HG02678 (cell line): ENCODE measurements at regions not wholly inside any gene's neighbourhood (a gene's known extent, or its start where the extent isn't known, plus 50 kb on each side); places are given as distances from the start of the nearest gene placed in this dataset.

ENCODE experiments used
- ATAC-seq: cut with Tn5 transposase; IDR thresholded peaks from one replicate; pipeline ENCODE4 v1.9.1; 2021; ENCODE audit warnings: mild to moderate bottlenecking, moderate library complexity; ENCODE audit not compliant: unreplicated experiment

DNA sequence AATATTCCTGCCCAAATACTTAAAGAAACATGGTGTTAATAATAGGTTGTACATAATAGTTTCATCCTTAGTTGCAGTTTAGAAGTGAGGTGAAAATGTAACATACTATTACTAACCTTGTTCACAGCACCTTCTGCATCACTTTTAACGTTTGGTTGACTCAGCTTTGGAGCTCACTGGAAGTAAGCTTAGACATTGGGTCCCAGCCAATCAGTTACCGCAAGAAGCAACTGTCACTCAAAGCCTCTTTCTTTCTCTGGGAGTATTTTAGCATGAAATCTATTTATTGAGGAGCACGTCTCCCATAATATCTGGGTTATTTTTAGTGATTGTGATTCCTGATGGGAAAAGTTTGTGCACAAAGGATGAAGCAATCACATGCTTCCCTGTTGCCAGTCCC lies 472.6 kb downstream of the SNAPC1 start:
- no peak for ATAC-seq

DNA sequence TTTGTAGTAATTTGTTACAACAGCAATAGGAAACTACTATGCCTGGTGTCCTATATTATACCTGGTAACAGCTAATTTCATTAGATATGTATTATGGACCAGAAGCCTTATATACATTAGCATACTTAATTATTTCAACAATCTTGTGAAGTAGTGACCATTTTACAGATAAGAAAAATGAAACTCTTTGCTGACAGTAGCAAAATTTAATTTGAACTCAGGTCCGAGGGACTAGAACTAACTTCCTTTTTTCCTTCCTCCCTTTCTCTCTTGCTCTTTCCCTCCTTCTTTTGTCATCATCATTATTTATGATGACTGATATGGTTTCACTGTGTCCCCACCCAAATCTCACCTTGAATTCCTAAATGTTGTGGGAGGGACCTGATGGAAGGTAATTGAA lies 482.0 kb downstream of the SNAPC1 start:
- ATAC-seq, result no peak

DNA sequence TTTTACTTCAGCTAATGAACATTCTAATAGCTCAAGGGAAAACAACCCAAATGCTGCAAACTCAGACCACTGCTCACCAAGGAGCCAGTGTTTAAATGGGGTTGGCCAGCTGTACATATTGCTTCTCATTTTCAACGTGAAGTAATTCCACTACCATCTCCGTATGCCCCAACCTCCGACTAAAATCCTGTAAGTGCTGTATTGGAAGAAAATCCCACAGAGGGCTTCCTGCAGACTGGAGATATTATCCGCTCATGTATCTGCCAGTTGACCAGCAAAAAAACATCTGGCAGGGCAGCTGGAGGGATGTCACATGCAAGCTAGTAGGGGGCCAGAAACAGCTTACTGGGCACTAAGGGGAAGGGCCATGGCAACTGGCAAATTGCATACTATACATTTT lies 485.0 kb downstream of the SNAPC1 start:
- no peak for ATAC-seq

DNA sequence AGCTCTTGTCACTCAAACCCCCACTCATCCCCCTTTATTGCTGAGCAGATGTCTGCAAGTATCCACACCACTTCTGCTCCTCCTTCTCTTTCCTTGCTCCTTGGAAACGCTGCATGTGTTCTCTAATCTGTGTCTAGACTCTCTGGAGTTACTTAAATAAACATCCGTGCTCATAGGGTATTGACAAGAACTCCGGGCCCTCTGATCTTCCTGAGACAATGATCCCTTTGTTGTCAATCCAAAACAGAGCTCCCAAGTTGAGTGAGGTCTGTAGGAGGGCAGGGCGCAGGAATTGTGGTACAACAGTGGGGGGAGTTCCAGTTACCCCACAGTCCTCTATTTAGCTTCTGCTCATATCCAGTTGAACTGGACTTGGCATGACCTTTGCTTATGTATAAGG lies 489.0 kb downstream of the SNAPC1 start:
- ATAC-seq, result no peak

DNA sequence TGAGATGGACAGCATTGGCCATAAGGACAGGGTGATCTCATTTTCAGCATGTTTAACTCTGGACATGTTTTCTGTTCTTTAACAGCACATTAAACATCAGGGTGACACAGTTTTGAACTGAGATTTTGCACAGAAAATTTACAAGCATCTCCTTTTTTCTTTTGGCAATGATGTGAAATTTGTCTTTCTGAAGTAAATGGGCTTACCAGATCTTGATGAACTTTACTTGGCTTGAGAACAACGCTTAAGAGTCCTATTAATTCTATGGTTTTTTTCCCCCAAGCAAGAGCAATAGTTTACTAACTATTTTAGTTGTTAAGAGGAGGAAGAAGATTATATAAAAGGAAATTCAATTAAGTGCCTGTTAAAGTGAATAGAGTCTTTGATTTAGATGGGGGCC lies 491.0 kb downstream of the SNAPC1 start:
- ATAC-seq, result no peak

DNA sequence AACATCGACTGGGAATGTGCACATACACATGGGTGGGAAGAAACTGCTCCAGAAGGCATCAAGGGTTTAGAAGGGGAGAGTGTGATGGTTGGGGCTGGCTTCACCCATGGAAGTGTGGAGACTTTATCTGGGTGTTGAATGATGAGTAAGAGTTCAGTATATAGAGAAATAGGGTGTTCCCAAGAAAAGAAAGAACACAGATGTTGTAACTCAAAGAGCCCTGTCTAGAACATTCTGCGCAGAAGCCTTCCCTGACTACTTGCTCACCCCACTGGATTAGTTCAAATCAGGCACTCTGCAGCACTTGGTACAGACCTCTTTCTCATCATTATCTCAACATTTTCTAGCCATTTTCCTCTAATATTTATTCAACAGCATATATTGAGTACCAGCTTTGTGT lies 491.7 kb downstream of the SNAPC1 start:
- no peak for ATAC-seq

DNA sequence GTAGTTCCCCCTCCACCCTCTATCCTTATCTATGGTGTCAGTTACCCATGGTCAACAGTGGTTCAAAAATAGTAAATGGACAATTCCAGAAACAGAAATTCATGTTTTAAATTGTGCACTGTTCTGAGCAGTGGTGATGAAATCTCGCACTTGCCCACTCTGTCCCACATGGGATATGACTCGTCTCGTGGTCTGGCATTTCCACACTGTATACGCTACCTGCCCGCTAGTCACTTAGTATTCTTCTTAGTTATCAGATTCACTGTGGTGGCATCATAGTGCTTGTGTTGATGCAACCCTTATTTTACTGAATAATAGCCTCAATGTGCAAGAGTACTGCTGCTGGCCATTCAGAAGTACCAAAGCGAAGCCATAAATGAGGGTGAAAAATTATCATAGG lies 507.0 kb downstream of the SNAPC1 start:
- no peak for ATAC-seq

DNA sequence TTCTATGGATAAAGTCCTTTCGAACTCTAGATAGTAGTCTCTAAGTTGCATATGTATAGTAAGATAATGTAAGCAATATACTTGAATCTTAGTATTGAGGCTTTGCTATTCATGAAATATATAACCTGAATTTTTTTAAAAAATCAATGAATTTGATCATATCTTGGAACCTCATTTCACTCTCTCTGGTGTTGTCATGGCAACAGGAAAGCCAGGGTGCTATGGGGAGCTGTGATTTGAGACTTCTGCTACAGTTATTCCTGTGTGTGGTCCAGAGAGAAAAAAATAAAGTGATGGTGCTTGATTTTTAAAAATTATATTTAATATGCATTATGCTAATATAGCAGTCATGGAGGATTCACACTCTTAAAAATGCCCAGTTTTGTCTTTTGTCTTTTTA lies 508.0 kb downstream of the SNAPC1 start:
- ATAC-seq, result no peak

DNA sequence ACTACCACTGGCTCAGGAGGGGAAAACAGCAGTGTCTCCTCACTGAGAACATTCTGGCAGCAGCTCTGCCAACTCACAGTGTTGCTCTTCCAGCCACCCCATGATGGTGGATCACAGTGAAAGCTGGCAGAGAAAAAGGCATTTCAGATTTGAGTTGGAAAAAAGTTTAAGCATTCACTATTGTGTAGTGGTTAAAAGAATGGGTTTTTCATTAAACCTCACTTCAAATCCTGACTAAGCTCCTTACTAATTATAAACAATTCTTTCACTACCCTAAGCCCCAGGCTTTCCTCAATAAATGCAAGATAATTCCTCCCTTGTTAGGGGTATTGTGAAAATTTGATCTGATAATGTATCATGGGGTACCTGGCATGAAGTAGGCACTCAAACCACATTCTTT lies 518.1 kb downstream of the SNAPC1 start:
- ATAC-seq, result no peak

DNA sequence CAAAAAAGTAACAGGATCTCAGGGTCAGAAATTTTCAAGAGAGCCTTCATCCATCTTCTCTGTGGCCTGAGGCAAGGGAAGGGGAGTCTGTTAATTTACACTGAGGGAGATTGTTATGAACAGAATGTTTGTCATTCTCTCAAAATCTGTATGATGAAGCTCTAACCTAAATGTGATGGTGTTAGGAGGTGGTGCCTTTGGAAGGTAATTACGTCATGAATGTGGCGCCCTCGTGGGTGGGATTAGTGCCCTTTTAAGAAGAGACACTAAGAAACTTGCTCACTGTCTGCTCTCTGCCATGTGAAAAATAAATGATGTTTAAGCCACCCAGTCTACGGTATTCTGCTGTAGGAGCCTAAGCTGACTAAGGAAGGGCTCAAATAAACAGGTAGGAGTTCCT lies 521.6 kb downstream of the SNAPC1 start:
- ATAC-seq, result no peak

DNA sequence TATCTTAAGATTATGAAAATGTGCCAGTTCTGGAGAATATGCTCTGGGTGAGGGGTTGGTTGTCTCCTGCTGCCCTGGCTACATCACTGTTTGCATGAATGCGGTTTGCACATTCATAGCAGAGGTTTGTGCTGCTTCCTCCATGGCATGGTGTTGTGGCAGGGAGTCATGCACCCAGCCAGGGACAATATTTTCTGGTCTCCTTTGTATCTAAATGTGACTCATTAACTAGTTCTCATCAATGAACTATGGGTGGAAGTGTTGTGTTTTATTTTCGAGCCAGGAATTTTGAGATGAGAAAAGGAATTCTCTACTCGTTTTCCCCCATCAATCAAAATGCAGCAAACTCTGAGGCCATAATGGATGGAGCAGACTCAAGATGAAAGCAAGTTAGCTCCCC lies 527.3 kb downstream of the SNAPC1 start:
- no peak for ATAC-seq

DNA sequence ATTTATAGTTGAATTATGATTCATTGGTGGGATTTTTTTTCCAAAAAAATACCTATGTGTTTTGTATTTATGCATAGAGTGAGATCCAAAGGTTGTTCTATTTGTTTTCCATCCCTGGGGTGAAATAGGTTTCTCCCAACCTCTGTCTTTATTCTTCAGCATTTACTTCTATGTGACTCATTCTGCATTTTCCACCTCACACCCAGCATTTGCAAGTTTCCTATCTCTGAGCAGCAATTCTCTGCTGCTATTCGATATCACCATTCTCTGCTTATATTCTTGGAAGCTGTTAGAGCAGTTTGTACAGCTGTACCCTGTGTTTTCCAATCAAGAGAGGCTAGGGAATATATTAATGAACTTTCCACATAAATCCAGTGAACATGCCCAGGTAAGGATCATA lies 538.9 kb downstream of the SNAPC1 start:
- ATAC-seq, result no peak

DNA sequence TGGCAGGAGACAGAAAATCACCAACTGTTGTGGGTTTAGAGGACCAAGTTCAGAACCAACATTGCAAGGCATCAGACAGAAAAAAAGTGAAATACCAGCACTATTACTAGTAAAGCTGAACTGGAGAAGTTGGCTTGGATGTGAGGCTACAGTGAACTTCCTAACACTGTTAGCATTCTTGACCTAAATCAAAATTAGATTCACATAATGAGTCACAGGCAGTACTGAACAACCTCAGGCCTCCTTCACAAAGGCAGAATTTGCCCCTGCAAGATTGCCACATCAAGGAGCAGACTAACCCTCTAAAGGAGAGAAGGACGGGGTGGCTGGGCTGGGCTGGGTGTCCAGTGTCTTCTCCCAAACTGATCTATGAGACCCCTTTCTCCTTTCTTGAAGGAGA lies 539.7 kb downstream of the SNAPC1 start:
- ATAC-seq, result no peak

DNA sequence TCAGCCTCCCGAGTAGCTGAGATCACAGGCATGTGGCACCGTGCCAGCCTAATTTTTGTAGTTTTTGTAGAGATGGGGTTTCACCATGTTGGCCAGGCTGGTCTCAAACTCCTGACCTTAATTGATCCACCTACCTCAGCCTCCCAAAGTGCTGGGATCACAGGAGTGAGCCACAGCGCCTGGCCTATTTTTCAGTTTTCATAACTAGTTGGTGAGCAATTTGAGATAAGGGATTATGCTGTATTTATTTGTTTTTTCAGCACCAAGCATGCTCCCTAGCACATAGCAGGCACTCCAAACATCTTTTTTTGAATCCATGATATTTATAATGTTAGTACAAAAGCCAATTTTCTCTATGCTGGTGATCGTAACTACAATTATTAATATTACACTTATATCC lies 541.2 kb downstream of the SNAPC1 start:
- ATAC-seq, result no peak

DNA sequence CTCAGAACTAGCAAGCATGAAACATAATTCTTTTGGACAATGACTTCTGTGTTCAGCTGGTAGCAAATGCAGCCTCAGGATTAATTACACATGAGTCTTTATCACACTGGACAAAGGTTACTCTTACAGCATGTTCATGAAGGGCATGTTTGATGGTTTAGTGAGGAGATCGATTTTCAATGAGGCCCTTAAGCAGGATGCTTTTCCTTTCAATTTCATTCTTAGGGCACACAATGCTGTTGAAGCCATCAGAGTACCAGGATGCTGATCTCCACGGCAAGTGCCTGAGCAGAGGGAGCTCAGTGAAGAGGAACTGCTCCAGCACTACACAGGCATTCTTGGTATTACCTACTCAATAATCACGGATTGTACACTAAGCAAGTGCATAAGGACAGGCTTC lies 542.0 kb downstream of the SNAPC1 start:
- ATAC-seq, result no peak

DNA sequence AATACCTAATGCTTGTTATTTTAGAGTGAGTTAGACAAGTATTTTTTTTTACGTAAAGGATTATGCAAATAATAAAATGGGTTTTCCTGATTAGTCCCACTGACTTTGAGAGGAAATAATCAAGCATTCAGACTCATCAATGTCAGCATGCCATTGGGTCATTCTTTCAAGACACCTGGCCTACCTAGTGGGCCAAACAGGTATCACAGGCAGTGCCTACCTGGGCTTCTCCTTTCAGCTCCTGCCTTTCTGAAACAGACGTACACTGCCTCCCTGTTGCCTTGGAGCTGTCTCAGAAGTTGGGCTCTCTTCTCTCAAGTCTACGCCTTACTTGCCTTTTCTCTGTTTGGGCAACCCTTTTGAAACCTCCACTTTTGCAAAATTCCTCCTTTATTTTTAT lies 545.6 kb downstream of the SNAPC1 start:
- ATAC-seq, result no peak

DNA sequence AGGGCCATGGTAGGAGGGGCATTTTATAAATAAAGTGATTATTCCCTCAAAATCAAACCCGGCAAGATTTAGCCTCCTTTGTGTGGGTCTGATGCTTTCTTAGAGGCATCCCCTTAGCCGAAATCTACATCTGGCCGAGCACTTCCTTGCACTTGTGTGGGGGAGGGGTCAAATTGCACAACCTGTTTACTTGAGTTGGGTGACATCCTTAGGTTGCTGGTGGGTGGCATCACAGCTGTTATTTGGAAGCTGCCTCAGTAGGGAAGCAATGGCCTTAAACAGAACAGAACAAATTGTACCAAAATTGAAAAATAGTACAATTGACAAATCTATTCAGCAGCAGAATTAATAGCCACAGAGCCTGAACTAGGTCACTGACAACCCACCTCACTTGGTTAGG lies 546.1 kb downstream of the SNAPC1 start:
- no peak for ATAC-seq

DNA sequence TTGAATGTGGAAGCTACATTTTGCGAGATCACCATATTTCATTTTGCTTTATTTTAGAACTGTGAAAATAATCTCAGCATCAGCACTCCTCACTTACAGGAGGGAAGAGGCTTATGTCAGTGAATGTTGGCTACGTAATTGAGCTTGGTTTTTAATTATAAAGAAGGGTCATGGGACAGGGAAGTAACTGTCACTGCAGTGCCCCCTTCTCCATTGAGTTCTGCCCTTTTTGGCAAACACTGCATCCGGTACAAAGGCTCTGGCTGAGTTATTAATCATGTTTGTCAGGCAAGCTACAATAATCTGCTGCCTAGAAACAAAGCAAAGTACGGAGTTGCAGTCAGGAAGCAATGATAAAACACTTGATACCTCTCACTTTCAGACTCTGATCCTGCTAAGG lies 546.7 kb downstream of the SNAPC1 start:
- ATAC-seq, result no peak

DNA sequence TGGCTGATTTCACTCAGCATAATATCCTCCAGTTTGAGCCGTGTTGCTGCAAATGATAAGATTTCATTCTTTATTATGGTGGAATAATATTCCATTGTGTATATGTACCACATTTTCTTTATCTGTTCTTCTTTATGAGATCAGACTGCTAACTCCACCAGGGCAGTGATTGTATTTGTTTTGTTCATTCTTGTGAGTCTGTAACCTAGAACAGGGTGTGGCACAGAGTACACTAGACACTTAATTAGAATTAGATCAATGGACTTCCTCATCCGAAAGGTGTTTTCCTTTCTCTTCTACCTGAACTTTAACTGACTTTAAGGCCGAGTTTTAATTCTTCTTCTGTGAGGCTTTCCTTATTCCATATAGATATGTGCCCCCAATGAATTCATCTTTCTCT lies 551.0 kb downstream of the SNAPC1 start:
- ATAC-seq, result no peak

DNA sequence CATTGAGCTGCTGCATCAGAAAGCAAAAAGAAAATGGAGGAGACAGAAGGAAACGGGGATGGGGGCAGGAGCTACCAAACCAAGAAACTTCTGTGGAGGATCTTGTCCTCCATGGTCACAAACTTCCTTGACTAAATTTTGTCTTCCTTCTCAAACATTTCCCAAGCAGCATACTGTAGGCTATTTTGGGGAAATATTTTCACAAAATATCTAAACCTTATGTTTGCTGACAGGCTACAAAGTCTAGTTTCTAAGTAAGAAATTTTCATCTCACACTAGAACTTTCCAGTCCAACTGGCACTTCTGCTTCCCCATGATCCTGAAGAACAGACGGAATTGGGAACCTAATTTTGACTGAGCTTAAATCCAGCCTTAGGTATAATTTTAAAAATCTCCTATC lies 552.0 kb downstream of the SNAPC1 start:
- ATAC-seq, result no peak

DNA sequence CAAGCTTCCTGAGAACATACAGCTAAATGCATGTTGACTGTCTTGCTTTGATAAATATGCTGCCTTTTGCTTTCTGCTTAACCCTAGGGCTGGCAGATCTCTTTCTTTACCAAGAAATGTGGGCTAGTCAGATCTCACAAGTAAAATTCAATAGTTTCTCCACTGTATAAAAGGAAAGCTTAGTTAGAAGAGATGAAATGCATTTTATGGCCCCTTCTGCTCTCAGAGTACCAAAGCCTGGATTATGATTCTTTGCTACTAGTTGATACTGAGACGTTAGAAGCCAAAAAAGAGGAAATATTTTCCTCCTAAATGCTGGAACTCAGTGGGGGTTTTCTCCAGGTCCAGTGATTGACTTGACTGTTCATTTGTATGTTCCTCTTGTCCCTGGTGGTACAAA lies 552.7 kb downstream of the SNAPC1 start:
- ATAC-seq, result no peak

DNA sequence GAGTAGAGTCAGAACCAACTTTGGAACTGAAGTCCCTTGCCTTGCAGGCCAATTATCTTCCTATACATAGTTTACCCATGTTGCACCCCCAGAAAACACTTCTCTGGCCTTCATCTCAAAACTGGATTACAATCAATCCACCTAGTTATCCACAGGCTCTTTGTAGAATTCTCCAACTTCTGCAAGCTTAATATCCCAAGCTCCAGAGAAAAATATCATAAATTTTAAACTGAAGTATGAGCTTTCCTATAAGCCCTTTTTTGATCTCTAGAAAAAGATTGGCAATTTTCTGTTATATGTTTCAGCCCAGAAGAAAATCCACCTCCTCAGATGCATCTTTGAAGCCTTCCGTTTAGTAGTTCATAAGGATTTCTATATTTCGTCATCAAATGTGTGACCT lies 553.4 kb downstream of the SNAPC1 start:
- no peak for ATAC-seq

DNA sequence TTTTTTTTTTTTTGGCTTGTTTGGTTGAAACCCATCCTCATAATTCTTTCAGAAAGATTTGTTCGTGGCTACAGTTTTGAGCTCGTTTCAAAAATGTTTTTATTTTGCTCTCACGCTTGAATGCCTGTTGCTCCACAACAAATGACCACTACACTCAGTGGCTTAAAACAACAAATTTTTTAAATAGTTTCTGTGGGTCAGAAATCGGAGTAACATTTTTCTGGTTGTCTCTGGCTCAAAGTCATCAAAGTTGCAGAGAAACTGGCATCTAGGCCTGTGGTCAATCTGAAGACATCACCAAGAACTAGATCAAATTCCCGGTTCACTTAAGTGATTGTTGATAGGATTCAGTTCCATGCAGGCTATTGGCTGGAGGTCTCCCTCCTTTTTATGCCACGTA lies 560.0 kb downstream of the SNAPC1 start:
- no peak for ATAC-seq

DNA sequence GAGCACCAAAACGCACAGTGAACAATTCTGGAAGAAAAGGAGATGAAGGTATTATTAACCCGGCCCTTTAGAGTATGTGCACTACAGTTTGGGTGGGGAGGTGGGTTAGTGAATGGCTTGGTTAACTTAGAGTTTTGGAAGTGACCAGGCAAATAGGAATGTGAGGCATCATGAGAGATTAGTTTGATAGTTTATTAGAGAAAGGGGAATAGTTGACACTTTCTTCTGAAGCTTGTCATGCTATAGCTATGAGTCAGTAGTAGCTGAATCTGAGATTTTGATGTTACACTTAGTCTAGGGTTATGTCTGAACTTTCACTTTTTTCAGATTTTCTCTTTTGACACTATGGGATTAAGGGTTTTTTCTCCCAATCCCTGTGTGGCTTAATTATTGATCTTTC lies 567.2 kb downstream of the SNAPC1 start:
- no peak for ATAC-seq
